HL-60 (cell line): ENCODE measurements at regions not wholly inside any gene's neighbourhood (a gene's known extent, or its start where the extent isn't known, plus 50 kb on each side); places are given as distances from the start of the nearest gene placed in this dataset.

Experiments used
- CTCF ChIP-seq: IDR thresholded peaks from one replicate; pipeline ENCODE4 v1.5.1; 2011; ENCODE audit warnings: low read length, control low read depth, inconsistent platforms; ENCODE audit not compliant: insufficient read depth
- GABPA ChIP-seq: IDR thresholded peaks from 2 replicates; pipeline ENCODE4 v1.6.1; 2012; ENCODE audit warnings: low read depth
- POLR2AphosphoS5 ChIP-seq: IDR thresholded peaks from 2 replicates; pipeline ENCODE4 v1.6.1; 2012; ENCODE audit warnings: low read depth
- REST ChIP-seq: IDR thresholded peaks from 2 replicates; pipeline ENCODE4 v1.6.1; 2012; ENCODE audit warnings: low read depth; ENCODE audit not compliant: insufficient replicate concordance
- SPI1 ChIP-seq: IDR thresholded peaks from 2 replicates; pipeline ENCODE4 v1.6.1; 2012; ENCODE audit warnings: low read depth, mild to moderate bottlenecking, borderline replicate concordance

GRCh38 chr17:69854225-69854780 lies 220.7 kb upstream of the KCNJ16 start:
- no peak for TF ChIP-seq CTCF
- TF ChIP-seq GABPA = no peak
- TF ChIP-seq REST = no peak
- TF ChIP-seq POLR2AphosphoS5 = no peak
- TF ChIP-seq SPI1 = no peak
